IMR-90 (cell line): ENCODE measurements at regions not wholly inside any gene's neighbourhood (a gene's known extent, or its start where the extent isn't known, plus 50 kb on each side); places are given as distances from the start of the nearest gene placed in this dataset.

ENCODE experiments used
- ATAC-seq: fragments of 200-7000 bp; cut with Tn5 transposase; 2 replicates; pipeline ENCODE4 v1.9.1; 2020; ENCODE audit warnings: low read depth, mild to moderate bottlenecking, moderate library complexity
- BruUV-seq: library from RNA; stranded (reverse); fragments of 400-500 nt; replicated peaks from 2 replicates; lab custom pipeline; 2021; lab: Mats Ljungman, UMichigan
- CTCF ChIA-PET: fragments of 300-600 bp; formaldehyde crosslinking; extraction: SDS; loops from one replicate; lab custom pipeline; 2021; ENCODE audit warnings: antibody characterized with exemption; lab: Yijun Ruan, JAX
- POLR2A ChIA-PET: fragments of 300-600 bp; sonication (Branson Sonifier 250); formaldehyde crosslinking; loops from one replicate; lab custom pipeline; 2022; ENCODE audit warnings: antibody characterized with exemption; ENCODE audit not compliant: unreplicated experiment; lab: Charles Lee
- DNase-seq: peaks from one replicate; pipeline ENCODE4 v3.0.0; 2013
- H2AFZ ChIP-seq: replicated peaks from 2 replicates; pipeline ENCODE3; 2013; ENCODE audit warnings: low read length, mild to moderate bottlenecking; ENCODE audit not compliant: poor library complexity
- H2AK5ac ChIP-seq: 2 replicates; pipeline ENCODE4 v1.6.1; 2013; ENCODE audit warnings: low read depth, low read length, inconsistent platforms
- H2AK9ac ChIP-seq: replicated peaks from 2 replicates; pipeline ENCODE3; 2013; ENCODE audit warnings: mild to moderate bottlenecking, low read depth, low read length, moderate library complexity; ENCODE audit not compliant: poor library complexity
- H2BK120ac ChIP-seq: 2 replicates; pipeline ENCODE4 v1.6.1; 2013; ENCODE audit warnings: low read depth, low read length, inconsistent platforms
- H2BK15ac ChIP-seq: 3 replicates; pipeline ENCODE4 v1.6.1; 2013; ENCODE audit warnings: low read depth, low read length, inconsistent platforms
- H2BK20ac ChIP-seq: 2 replicates; pipeline ENCODE4 v1.6.1; 2013; ENCODE audit warnings: low read depth, mild to moderate bottlenecking, inconsistent platforms, low read length, moderate library complexity
- H2BK5ac ChIP-seq: 2 replicates; pipeline ENCODE4 v1.6.1; 2013; ENCODE audit warnings: mild to moderate bottlenecking, low read depth, low read length, inconsistent platforms; ENCODE audit not compliant: poor library complexity, severe bottlenecking
- H3K14ac ChIP-seq: replicated peaks from 2 replicates; pipeline ENCODE4 v1.6.1; 2013; ENCODE audit warnings: low read depth, low read length, inconsistent platforms
- H3K18ac ChIP-seq: 2 replicates; pipeline ENCODE4 v1.6.1; 2013; ENCODE audit warnings: low read depth, low read length, control low read depth
- H3K23ac ChIP-seq: 2 replicates; pipeline ENCODE4 v1.6.1; 2013; ENCODE audit warnings: low read depth, low read length, inconsistent platforms
- H3K27ac ChIP-seq: 2 replicates; pipeline ENCODE4 v1.5.1; 2013; ENCODE audit warnings: mild to moderate bottlenecking, control low read depth, low read length; ENCODE audit not compliant: insufficient read depth
- H3K27me3 ChIP-seq: 2 replicates; pipeline ENCODE4 v1.6.1; 2013; ENCODE audit warnings: low read length; ENCODE audit not compliant: control insufficient read depth, insufficient read depth
- H3K36me3 ChIP-seq: 2 replicates; pipeline ENCODE4 v1.6.1; 2013; ENCODE audit warnings: low read length, mixed read lengths; ENCODE audit not compliant: control insufficient read depth, insufficient read depth
- H3K4ac ChIP-seq: 2 replicates; pipeline ENCODE4 v1.6.1; 2013; ENCODE audit warnings: low read depth, low read length, inconsistent platforms
- H3K4me1 ChIP-seq: 2 replicates; pipeline ENCODE4 v1.6.1; 2013; ENCODE audit warnings: low read length, mixed read lengths; ENCODE audit not compliant: control insufficient read depth, insufficient read depth
- H3K4me2 ChIP-seq: 2 replicates; pipeline ENCODE4 v1.6.1; 2013; ENCODE audit warnings: low read depth, mild to moderate bottlenecking, control low read depth, low read length, moderate library complexity
- H3K4me3 ChIP-seq: 2 replicates; pipeline ENCODE4 v1.5.1; 2013; ENCODE audit warnings: low read depth, mild to moderate bottlenecking, control low read depth, low read length, moderate library complexity; ENCODE audit not compliant: insufficient read depth
- H3K56ac ChIP-seq: 2 replicates; pipeline ENCODE4 v1.6.1; 2013; ENCODE audit warnings: low read length, inconsistent platforms; ENCODE audit not compliant: insufficient read depth; ENCODE audit errors: extremely low read depth
- H3K79me1 ChIP-seq, 2 experiments: 2 replicates each; pipeline ENCODE4 v1.6.1; 2013; ENCODE audit warnings: low read length in 2 of 2, inconsistent platforms in 1 of 2, low read depth in 1 of 2
- H3K9ac ChIP-seq: 2 replicates; pipeline ENCODE4 v1.6.1; 2013; ENCODE audit warnings: low read depth, low read length, control low read depth
- H3K9me1 ChIP-seq: 2 replicates; pipeline ENCODE4 v1.6.1; 2013; ENCODE audit warnings: low read length, inconsistent platforms; ENCODE audit not compliant: insufficient read depth
- H3K9me3 ChIP-seq: 2 replicates; pipeline ENCODE4 v1.6.1; 2013; ENCODE audit warnings: low read length; ENCODE audit not compliant: control insufficient read depth, insufficient read depth
- H4K20me1 ChIP-seq: 2 replicates; pipeline ENCODE4 v1.6.1; 2013; ENCODE audit warnings: low read length, inconsistent platforms; ENCODE audit not compliant: insufficient read depth
- H4K5ac ChIP-seq: 2 replicates; pipeline ENCODE4 v1.6.1; 2013; ENCODE audit warnings: mild to moderate bottlenecking, low read depth, low read length, control low read depth
- H4K8ac ChIP-seq, 2 experiments: 2 replicates each; pipeline ENCODE4 v1.6.1; 2013; ENCODE audit warnings: low read depth in 2 of 2, low read length in 2 of 2, control low read depth in 1 of 2, inconsistent platforms in 1 of 2
- H4K91ac ChIP-seq: 2 replicates; pipeline ENCODE4 v1.6.1; 2013; ENCODE audit warnings: low read depth, low read length, inconsistent platforms; ENCODE audit not compliant: insufficient read depth
- CHD1 ChIP-seq: IDR thresholded peaks from 2 replicates; pipeline ENCODE4 v1.6.1; 2012; ENCODE audit warnings: low read depth, low read length, improper control_type of control experiment
- FOS ChIP-seq: fragments of 150-350 bp; IDR thresholded peaks from 2 replicates; pipeline ENCODE4 v1.6.1; 2016; ENCODE audit warnings: low read depth, low read length
- MAFK ChIP-seq: IDR thresholded peaks from 2 replicates; pipeline ENCODE4 v1.6.1; 2012; ENCODE audit warnings: low read depth, low read length, improper control_type of control experiment
- MAZ ChIP-seq: IDR thresholded peaks from 2 replicates; pipeline ENCODE4 v1.6.1; 2012; ENCODE audit warnings: low read depth, mild to moderate bottlenecking, low read length, improper control_type of control experiment, moderate library complexity, borderline replicate concordance
- NFE2L2 ChIP-seq: fragments of 150-350 bp; IDR thresholded peaks from 2 replicates; pipeline ENCODE4 v1.6.1; 2016; ENCODE audit warnings: low read depth, mild to moderate bottlenecking, low read length
- POLR2A ChIP-seq: IDR thresholded peaks from 2 replicates; pipeline ENCODE4 v1.6.1; 2012; ENCODE audit warnings: mild to moderate bottlenecking, low read depth, low read length
- RCOR1 ChIP-seq: IDR thresholded peaks from 2 replicates; pipeline ENCODE4 v1.6.1; 2012; ENCODE audit warnings: mild to moderate bottlenecking, low read length, improper control_type of control experiment; ENCODE audit not compliant: insufficient replicate concordance
- SMC3 ChIP-seq: fragments of 150-350 bp; IDR thresholded peaks from 2 replicates; pipeline ENCODE4 v1.6.1; 2016; ENCODE audit warnings: low read depth, mild to moderate bottlenecking, antibody characterized with exemption, low read length, moderate library complexity
- WGBS, 2 experiments: methylation state at CpG; one replicate each; pipeline versions ENCODE4 v1.1.5 to v1.1.7; 2013; ENCODE audit warnings: missing lambda C conversion rate in 2 of 2; ENCODE audit not compliant: insufficient read length in 1 of 2; ENCODE audit errors: extremely low coverage in 2 of 2; 5-methylcytosine and 5-hydroxymethylcytosine counted together
- dilution Hi-C: fragments of 300-500 bp; cut with HindIII; formaldehyde crosslinking; loops from one replicate; pipeline ENCODE4 v1.14.3; 2018; ENCODE audit warnings: low sequenced_read_pairs; ENCODE audit not compliant: unreplicated experiment
- in situ Hi-C: fragments of 300-500 bp; cut with MboI; formaldehyde crosslinking; loops from 3 replicates; pipeline ENCODE4 v1.14.3; 2019; ENCODE audit warnings: low sequenced_read_pairs, inconsistent platforms, mixed read lengths
- intact Hi-C: fragments of 100-400 bp; cut with micrococcal nuclease; formaldehyde crosslinking; loops from 2 replicates; pipeline ENCODE4 v1.10.0; 2022
- TF ChIP-seq, protein P1 (sequence below): conservative IDR thresholded peaks from 2 replicates; pipeline ENCODE4 v1.5.1; 2012; ENCODE audit warnings: mild to moderate bottlenecking, low read depth, low read length, improper control_type of control experiment
- TF ChIP-seq, protein P2 (sequence below): fragments of 150-350 bp; IDR thresholded peaks from 2 replicates; pipeline ENCODE4 v1.6.1; 2017; ENCODE audit warnings: mild to moderate bottlenecking, antibody characterized with exemption, low read length, low read depth

GRCh38 chr5:50300878-50301277 lies 140.2 kb downstream of the EMB start:
- Histone ChIP-seq H3K36me3 (no peaks in the 10 kb centered on the region), H3K9ac (no peak overlapping the region), H3K9me3 (no peaks in the 10 kb centered on the region), H3K4me1 (no peaks in the 10 kb centered on the region), H3K4ac (no peak overlapping the region), H4K5ac (no peak overlapping the region), H3K4me2 (no peak overlapping the region), H4K8ac (no peak overlapping the region), H3K14ac (no peak overlapping the region), H3K18ac (no peak overlapping the region), H3K23ac (no peak overlapping the region), H2AK5ac (no peak overlapping the region), H3K27ac (no peak overlapping the region), H3K56ac (no peak overlapping the region), H3K79me1 (no peaks in the 10 kb centered on the region), H2BK120ac (no peak overlapping the region), H3K4me3 (no peak overlapping the region), H2BK20ac (no peak overlapping the region), H3K9me1 (no peaks in the 10 kb centered on the region), H3K27me3 (no peaks in the 10 kb centered on the region), H2AFZ (no peak overlapping the region), H2BK5ac (no peak overlapping the region), H4K91ac (no peak overlapping the region), H4K20me1 (no peaks in the 10 kb centered on the region), H2AK9ac (no peak overlapping the region), H2BK15ac (no peak overlapping the region)
- BruUV-seq, result no TSS peak
- DNase-seq (no peak), ATAC-seq (no peak)
- TF ChIP-seq FOS (no peak), SMC3 (no peak), MAZ (no peak), POLR2A (no peak), RCOR1 (no peak), CHD1 (no peak), MAFK (no peak), NFE2L2 (no peak)
- TF ChIP-seq, protein P1, sequence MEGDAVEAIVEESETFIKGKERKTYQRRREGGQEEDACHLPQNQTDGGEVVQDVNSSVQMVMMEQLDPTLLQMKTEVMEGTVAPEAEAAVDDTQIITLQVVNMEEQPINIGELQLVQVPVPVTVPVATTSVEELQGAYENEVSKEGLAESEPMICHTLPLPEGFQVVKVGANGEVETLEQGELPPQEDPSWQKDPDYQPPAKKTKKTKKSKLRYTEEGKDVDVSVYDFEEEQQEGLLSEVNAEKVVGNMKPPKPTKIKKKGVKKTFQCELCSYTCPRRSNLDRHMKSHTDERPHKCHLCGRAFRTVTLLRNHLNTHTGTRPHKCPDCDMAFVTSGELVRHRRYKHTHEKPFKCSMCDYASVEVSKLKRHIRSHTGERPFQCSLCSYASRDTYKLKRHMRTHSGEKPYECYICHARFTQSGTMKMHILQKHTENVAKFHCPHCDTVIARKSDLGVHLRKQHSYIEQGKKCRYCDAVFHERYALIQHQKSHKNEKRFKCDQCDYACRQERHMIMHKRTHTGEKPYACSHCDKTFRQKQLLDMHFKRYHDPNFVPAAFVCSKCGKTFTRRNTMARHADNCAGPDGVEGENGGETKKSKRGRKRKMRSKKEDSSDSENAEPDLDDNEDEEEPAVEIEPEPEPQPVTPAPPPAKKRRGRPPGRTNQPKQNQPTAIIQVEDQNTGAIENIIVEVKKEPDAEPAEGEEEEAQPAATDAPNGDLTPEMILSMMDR, result no peak
- TF ChIP-seq, protein P2, sequence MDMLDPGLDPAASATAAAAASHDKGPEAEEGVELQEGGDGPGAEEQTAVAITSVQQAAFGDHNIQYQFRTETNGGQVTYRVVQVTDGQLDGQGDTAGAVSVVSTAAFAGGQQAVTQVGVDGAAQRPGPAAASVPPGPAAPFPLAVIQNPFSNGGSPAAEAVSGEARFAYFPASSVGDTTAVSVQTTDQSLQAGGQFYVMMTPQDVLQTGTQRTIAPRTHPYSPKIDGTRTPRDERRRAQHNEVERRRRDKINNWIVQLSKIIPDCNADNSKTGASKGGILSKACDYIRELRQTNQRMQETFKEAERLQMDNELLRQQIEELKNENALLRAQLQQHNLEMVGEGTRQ, result no peak
- ChIA-PET POLR2A (no interaction called here), CTCF (no interaction called here)
- no CpG with 5 or more reads among the region's 1 CpG for WGBS, 2 experiments
- intact Hi-C loops (no loop called here), in situ Hi-C loops (no loop called here), dilution Hi-C loops (no loop called here)
